ENCODE measurements at regions not wholly inside any gene's neighbourhood (a gene's known extent, or its start where the extent isn't known, plus 50 kb on each side); places are given as distances from the start of the nearest gene placed in this dataset.

GRCh38 chr1:214897581-214897980, 185.0 kb upstream of the KCNK2 start:
- Mint-ChIP-seq H3K36me3 (ENCODE audit: low read depth) (no peaks in the 10 kb centered on the region), H3K9me3 (peaks cover 1% of the 10 kb centered on the region), H3K4me3 (no peak overlapping the region), H3K27me3 (ENCODE audit: insufficient read depth) (no peaks in the 10 kb centered on the region), H3K27ac (no peak overlapping the region), H3K4me1 (peaks cover 14% of the 10 kb centered on the region)
- Histone ChIP-seq H3K27me3 (ENCODE audit: control insufficient read depth, insufficient read depth, low read length, poor library complexity, severe bottlenecking) (no peaks in the 10 kb centered on the region), H3K9ac (ENCODE audit: extremely low read depth, low read length, poor library complexity, severe bottlenecking) (no peak overlapping the region), H3K9me3 (ENCODE audit: control insufficient read depth, low read length) (no peaks in the 10 kb centered on the region), H3K36me3 (ENCODE audit: control insufficient read depth, insufficient read depth, low read length) (no peaks in the 10 kb centered on the region), H3K4me3 (ENCODE audit: low read length) (no peak overlapping the region), H3K4me1 (ENCODE audit: control insufficient read depth, insufficient read depth, low read length) (peaks cover 6% of the 10 kb centered on the region), H3K27ac (ENCODE audit: low read depth, low read length) (no peak overlapping the region)
- 80 to 87% methylated on average over 1 to 4 of the region's 4 CpGs for WGBS, 2 experiments (ENCODE audit: insufficient coverage in 1 of 2, insufficient read length in 1 of 2)
- no peak for DNase-seq
- TF ChIP-seq CTCF (conservative IDR thresholded peaks at IDR 0.05) = no peak

- peaks cover 1% of the 10 kb centered on the region for H3K9me3 Mint-ChIP-seq
- no peak overlapping the region for H3K4me3 Mint-ChIP-seq
- peaks cover 6% of the 10 kb centered on the region for H3K4me1 ChIP-seq (ENCODE audit: control insufficient read depth, insufficient read depth, low read length)
- no peak for DNase-seq
- peaks cover 14% of the 10 kb centered on the region for H3K4me1 Mint-ChIP-seq
- no peak overlapping the region for H3K4me3 ChIP-seq (ENCODE audit: low read length)
- H3K27ac ChIP-seq (ENCODE audit: low read depth, low read length) = no peak overlapping the region
- H3K9me3 ChIP-seq (ENCODE audit: control insufficient read depth, low read length) = no peaks in the 10 kb centered on the region
- 78 to 88% methylated on average over 8 of the region's 8 CpGs for WGBS, 2 experiments (ENCODE audit: insufficient coverage in 1 of 2, insufficient read length in 1 of 2)
- no peak for TF ChIP-seq CTCF (conservative IDR thresholded peaks at IDR 0.05)
- H3K36me3 ChIP-seq (ENCODE audit: control insufficient read depth, insufficient read depth, low read length) = no peaks in the 10 kb centered on the region
- H3K27me3 ChIP-seq (ENCODE audit: control insufficient read depth, insufficient read depth, low read length, poor library complexity, severe bottlenecking) = no peaks in the 10 kb centered on the region
- no peaks in the 10 kb centered on the region for H3K27me3 Mint-ChIP-seq (ENCODE audit: insufficient read depth)
- H3K27ac Mint-ChIP-seq = no peak overlapping the region
- no peaks in the 10 kb centered on the region for H3K36me3 Mint-ChIP-seq (ENCODE audit: low read depth)
- no peak overlapping the region for H3K9ac ChIP-seq (ENCODE audit: extremely low read depth, low read length, poor library complexity, severe bottlenecking)
Observed at GRCh38 chr1:214898161-214898560, 184.4 kb upstream of the KCNK2 start.

- Histone ChIP-seq H3K27ac (ENCODE audit: low read depth, low read length) (no peak overlapping the region), H3K9ac (ENCODE audit: extremely low read depth, low read length, poor library complexity, severe bottlenecking) (no peak overlapping the region), H3K9me3 (ENCODE audit: control insufficient read depth, low read length) (no peaks in the 10 kb centered on the region), H3K4me3 (ENCODE audit: low read length) (no peak overlapping the region), H3K27me3 (ENCODE audit: control insufficient read depth, insufficient read depth, low read length, poor library complexity, severe bottlenecking) (no peaks in the 10 kb centered on the region), H3K36me3 (ENCODE audit: control insufficient read depth, insufficient read depth, low read length) (no peaks in the 10 kb centered on the region), H3K4me1 (ENCODE audit: control insufficient read depth, insufficient read depth, low read length) (peaks cover 6% of the 10 kb centered on the region)
- H3K36me3 Mint-ChIP-seq (ENCODE audit: low read depth) = no peaks in the 10 kb centered on the region
- TF ChIP-seq CTCF (conservative IDR thresholded peaks at IDR 0.05) = no peak
- H3K27me3 Mint-ChIP-seq (ENCODE audit: insufficient read depth) = no peaks in the 10 kb centered on the region
- no peak for DNase-seq
- peaks cover 14% of the 10 kb centered on the region for H3K4me1 Mint-ChIP-seq
- no peak overlapping the region for H3K27ac Mint-ChIP-seq
- WGBS, 2 experiments (ENCODE audit: insufficient coverage in 1 of 2, insufficient read length in 1 of 2) = 91% methylated on average over 3 of the region's 3 CpGs; no CpG with 5 or more reads in 1 of the 2 experiments
- H3K4me3 Mint-ChIP-seq = no peak overlapping the region
- H3K9me3 Mint-ChIP-seq = peaks cover 1% of the 10 kb centered on the region
Observed at GRCh38 chr1:214898718-214899117, 183.8 kb upstream of the KCNK2 start.
